ENCODE measurements at regions not wholly inside any gene's neighbourhood (a gene's known extent, or its start where the extent isn't known, plus 50 kb on each side); places are given as distances from the start of the nearest gene placed in this dataset.

- intact Hi-C loops (cut with DNase I): no loop called here
- no peak for DNase-seq
- 49 to 72% methylated on average over 6 to 10 of the region's 11 CpGs for WGBS, 2 donors
- Histone ChIP-seq H3K36me3 (no peaks in the 10 kb centered on the region), H3K9me3 (no peaks in the 10 kb centered on the region), H3K27me3 (peaks cover 0 to 100% (median 4%) of the 10 kb centered on the region in 4 donors), H3K4me3 (no peak overlapping the region), H3K4me1 (no peaks in the 10 kb centered on the region), H3K27ac (no peak overlapping the region)
- TF ChIP-seq POLR2A (IDR thresholded peaks at IDR 0.05): no peak
- no peak for TF ChIP-seq CTCF (IDR thresholded peaks at IDR 0.05)
Observed at GRCh38 chr5:176736931-176737745, 73.2 kb upstream of the UNC5A start.

GRCh38 chr5:176737746-176738636, 72.4 kb upstream of the UNC5A start:
- no peak for DNase-seq
- no peaks in the 10 kb centered on the region for H3K36me3 ChIP-seq
- WGBS, 2 donors: 75 to 83% methylated on average over 14 to 17 of the region's 21 CpGs
- peaks cover 0 to 100% (median 4%) of the 10 kb centered on the region in 4 donors for H3K27me3 ChIP-seq
- H3K4me1 ChIP-seq: peaks cover 0 to 2% (median 0%) of the 10 kb centered on the region in 3 donors
- no peaks in the 10 kb centered on the region for H3K9me3 ChIP-seq
- no peak overlapping the region for H3K4me3 ChIP-seq
- no peak overlapping the region for H3K27ac ChIP-seq
- intact Hi-C loops (cut with DNase I): no loop called here
- TF ChIP-seq CTCF (IDR thresholded peaks at IDR 0.05) (no peak), POLR2A (IDR thresholded peaks at IDR 0.05) (no peak)

GRCh38 chr5:176738637-176739250, 71.6 kb upstream of the UNC5A start:
- TF ChIP-seq POLR2A (IDR thresholded peaks at IDR 0.05): no peak
- no peak for TF ChIP-seq CTCF (IDR thresholded peaks at IDR 0.05)
- WGBS, 2 donors: 72 to 83% methylated on average over 8 to 9 of the region's 10 CpGs
- intact Hi-C loops (cut with DNase I): no loop called here
- Histone ChIP-seq H3K4me1 (peaks cover 4 to 10% (median 5%) of the 10 kb centered on the region in 3 donors), H3K27me3 (peaks cover 3 to 100% (median 11%) of the 10 kb centered on the region in 4 donors), H3K36me3 (no peaks in the 10 kb centered on the region), H3K27ac (no peak overlapping the region), H3K4me3 (no peak overlapping the region), H3K9me3 (no peaks in the 10 kb centered on the region)
- no peak for DNase-seq

- Histone ChIP-seq H3K27me3 (peaks cover 8 to 100% (median 16%) of the 10 kb centered on the region in 4 donors), H3K27ac (no peak overlapping the region), H3K4me3 (no peak overlapping the region), H3K36me3 (no peaks in the 10 kb centered on the region), H3K4me1 (peaks cover 5 to 15% (median 5%) of the 10 kb centered on the region in 3 donors), H3K9me3 (no peaks in the 10 kb centered on the region)
- 39 to 60% methylated on average over 16 of the region's 26 CpGs for WGBS, 2 donors
- TF ChIP-seq POLR2A (IDR thresholded peaks at IDR 0.05): no peak
- no peak for TF ChIP-seq CTCF (IDR thresholded peaks at IDR 0.05)
- DNase-seq: no peak
- intact Hi-C loops (cut with DNase I): no loop called here
Observed at GRCh38 chr5:176739461-176740051, 70.8 kb upstream of the UNC5A start.

Measured in esophagus squamous epithelium (tissue), 5 donors.